A673 (cell line): ENCODE measurements at regions not wholly inside any gene's neighbourhood (a gene's known extent, or its start where the extent isn't known, plus 50 kb on each side); places are given as distances from the start of the nearest gene placed in this dataset.

Source experiments
- CTCF ChIP-seq: fragments of 300-800, 200-600 bp; sonication (generic); conservative IDR thresholded peaks from 2 replicates; pipeline ENCODE4 v1.5.1; 2017; ENCODE audit warnings: low read depth, mild to moderate bottlenecking, antibody characterized with exemption, low read length, moderate library complexity, mixed read lengths
- EZH2 ChIP-seq: fragments of 200-600 bp; sonication (generic); IDR thresholded peaks from 2 replicates; pipeline ENCODE4 v1.6.1; 2017; ENCODE audit warnings: borderline replicate concordance, low read depth, mild to moderate bottlenecking, mixed read lengths, antibody characterized with exemption, low read length; ENCODE audit not compliant: poor library complexity, severe bottlenecking

GRCh38 chr3:187618722-187619121, 51.5 kb downstream of the SST start:
- TF ChIP-seq CTCF (no peak), EZH2 (no peak)
